B cell (primary cell): ENCODE measurements at regions not wholly inside any gene's neighbourhood (a gene's known extent, or its start where the extent isn't known, plus 50 kb on each side); places are given as distances from the start of the nearest gene placed in this dataset.

Experiments used
- EZH2 ChIP-seq: IDR thresholded peaks from 2 replicates; pipeline ENCODE4 v1.6.1; 2012; ENCODE audit warnings: borderline replicate concordance, low read depth, mild to moderate bottlenecking, moderate library complexity, low read length; ENCODE audit not compliant: insufficient read depth, poor library complexity, severe bottlenecking
- TF ChIP-seq, protein P1 (sequence below): fragments of 200-600 bp; IDR thresholded peaks from one replicate; pipeline ENCODE4 v1.8.0; 2022; ENCODE audit warnings: antibody characterized with exemption, mild to moderate bottlenecking

GRCh38 chr2:235216901-235217300 is 265.1 kb downstream of the SH3BP4 start:
- TF ChIP-seq, protein P1, sequence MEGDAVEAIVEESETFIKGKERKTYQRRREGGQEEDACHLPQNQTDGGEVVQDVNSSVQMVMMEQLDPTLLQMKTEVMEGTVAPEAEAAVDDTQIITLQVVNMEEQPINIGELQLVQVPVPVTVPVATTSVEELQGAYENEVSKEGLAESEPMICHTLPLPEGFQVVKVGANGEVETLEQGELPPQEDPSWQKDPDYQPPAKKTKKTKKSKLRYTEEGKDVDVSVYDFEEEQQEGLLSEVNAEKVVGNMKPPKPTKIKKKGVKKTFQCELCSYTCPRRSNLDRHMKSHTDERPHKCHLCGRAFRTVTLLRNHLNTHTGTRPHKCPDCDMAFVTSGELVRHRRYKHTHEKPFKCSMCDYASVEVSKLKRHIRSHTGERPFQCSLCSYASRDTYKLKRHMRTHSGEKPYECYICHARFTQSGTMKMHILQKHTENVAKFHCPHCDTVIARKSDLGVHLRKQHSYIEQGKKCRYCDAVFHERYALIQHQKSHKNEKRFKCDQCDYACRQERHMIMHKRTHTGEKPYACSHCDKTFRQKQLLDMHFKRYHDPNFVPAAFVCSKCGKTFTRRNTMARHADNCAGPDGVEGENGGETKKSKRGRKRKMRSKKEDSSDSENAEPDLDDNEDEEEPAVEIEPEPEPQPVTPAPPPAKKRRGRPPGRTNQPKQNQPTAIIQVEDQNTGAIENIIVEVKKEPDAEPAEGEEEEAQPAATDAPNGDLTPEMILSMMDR: no peak
- no peak for TF ChIP-seq EZH2
